D721Med (cell line): ENCODE measurements at regions not wholly inside any gene's neighbourhood (a gene's known extent, or its start where the extent isn't known, plus 50 kb on each side); places are given as distances from the start of the nearest gene placed in this dataset.

Source experiments
- DNase-seq: peaks from one replicate; pipeline ENCODE4 v3.0.0; 2011; ENCODE audit warnings: low spot score; ENCODE audit not compliant: insufficient read length
- FAIRE-seq: peaks from 2 replicates; lab custom pipeline; 2011; peaks lifted over from hg19 to GRCh38; lab: Jason Lieb, UNC
- TF ChIP-seq, protein P1 (sequence below): IDR thresholded peaks from 2 replicates; pipeline ENCODE4 v1.5.1; 2012; ENCODE audit warnings: mild to moderate bottlenecking, control low read depth; ENCODE audit not compliant: insufficient read depth; ENCODE audit errors: missing control alignments

DNA sequence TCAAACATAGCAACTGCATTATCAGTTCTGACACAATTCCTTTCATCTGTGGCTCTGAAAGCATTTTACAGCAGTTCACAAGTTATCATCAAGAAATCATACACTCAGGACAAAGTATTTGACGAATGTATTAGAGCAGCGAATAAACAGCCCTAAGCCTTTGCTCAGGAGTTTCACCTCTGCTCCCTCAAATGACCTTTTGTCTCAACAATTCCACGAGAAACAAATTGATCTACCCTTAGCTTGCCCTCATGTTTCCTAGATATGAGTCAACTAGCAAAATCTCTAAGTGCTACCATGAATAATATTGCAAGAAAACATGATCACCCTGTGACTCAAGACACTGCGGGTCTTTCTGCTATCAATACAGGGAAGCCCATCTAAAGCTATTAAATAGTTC, 396.1 kb downstream of the EFNB2 start:
- DNase-seq (no peak), FAIRE-seq (no peak)
- TF ChIP-seq, protein P1, sequence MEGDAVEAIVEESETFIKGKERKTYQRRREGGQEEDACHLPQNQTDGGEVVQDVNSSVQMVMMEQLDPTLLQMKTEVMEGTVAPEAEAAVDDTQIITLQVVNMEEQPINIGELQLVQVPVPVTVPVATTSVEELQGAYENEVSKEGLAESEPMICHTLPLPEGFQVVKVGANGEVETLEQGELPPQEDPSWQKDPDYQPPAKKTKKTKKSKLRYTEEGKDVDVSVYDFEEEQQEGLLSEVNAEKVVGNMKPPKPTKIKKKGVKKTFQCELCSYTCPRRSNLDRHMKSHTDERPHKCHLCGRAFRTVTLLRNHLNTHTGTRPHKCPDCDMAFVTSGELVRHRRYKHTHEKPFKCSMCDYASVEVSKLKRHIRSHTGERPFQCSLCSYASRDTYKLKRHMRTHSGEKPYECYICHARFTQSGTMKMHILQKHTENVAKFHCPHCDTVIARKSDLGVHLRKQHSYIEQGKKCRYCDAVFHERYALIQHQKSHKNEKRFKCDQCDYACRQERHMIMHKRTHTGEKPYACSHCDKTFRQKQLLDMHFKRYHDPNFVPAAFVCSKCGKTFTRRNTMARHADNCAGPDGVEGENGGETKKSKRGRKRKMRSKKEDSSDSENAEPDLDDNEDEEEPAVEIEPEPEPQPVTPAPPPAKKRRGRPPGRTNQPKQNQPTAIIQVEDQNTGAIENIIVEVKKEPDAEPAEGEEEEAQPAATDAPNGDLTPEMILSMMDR: no peak

DNA sequence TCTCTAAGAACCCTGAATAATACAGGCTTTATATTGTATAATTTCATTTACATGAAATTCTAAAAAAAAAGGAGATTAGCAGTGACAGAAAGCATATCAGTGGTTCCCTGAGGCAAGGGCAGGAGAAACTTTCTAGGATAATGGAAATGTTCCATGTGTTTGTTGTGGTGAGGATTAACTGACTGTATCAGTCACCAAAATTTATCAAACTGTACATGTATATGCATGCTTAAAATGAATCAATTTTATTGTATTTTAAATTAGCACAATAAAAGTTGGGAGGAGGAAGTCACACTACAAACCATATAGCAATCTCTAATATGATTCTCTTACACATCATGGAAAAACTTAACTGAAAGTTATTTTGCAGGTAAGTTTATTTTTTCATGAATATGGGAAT, 396.8 kb downstream of the EFNB2 start:
- no peak for DNase-seq
- no peak for FAIRE-seq
- TF ChIP-seq, protein P1: no peak

DNA sequence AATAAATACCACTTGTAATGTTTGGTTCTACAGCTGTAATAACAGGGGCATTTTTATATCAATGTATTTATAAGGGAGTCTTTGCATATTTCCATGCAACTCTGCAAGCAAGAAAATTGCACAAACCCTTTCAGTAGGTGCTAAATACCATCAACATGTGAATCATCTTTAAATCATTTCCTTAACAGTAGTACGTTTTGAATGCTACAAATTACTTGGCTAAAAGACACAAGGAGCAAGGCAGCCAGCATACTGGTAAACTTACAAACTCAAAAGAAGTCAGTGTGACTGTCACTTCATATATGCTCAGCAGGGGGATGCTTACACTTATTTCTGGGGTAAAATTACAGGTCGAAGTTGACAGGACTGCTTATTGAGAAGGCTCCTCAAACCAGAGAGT, 402.4 kb downstream of the EFNB2 start:
- TF ChIP-seq, protein P1: no peak
- no peak for FAIRE-seq

DNA sequence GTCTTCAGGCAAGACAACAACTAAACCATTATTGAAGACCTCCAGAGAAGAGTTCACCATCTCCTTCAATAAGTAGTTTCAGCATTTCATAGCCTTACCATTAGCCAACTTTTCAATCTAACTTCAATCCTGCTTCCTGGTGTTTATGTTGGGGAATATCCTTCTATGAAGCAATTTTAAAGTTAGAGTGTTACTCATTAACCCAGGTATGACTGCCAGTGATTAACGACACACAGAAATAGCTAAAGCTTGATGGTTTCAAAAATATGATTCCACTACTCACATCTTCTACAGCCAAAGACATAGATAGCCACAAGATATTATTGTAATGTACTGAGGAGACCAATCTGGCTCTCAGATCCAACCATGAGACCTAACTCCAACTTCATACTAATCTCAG, 403.2 kb downstream of the EFNB2 start:
- FAIRE-seq: no peak
- TF ChIP-seq, protein P1: no peak
- DNase-seq: no peak

More for the DNA sequence above, 402.4 kb downstream of the EFNB2 start:
- no peak for DNase-seq

DNA sequence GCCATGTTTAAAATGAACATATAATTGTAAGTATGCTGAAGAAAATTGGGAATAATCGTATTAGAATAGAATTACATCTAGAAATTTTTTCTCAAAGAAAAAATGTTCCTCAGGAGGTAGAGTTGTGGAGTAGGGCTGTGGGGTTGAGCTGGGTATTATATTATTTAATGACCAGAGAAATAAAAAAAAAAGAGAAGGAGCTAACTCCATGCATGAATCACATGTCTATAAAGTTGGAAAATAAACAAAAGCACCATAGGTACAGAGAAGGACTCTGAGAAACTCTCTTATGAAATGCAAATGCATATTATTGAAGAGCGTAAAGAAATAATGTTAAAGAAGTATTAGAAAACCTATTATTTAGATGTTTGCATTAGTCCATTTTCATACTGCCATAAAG, 405.5 kb downstream of the EFNB2 start:
- DNase-seq: no peak
- no peak for FAIRE-seq
- TF ChIP-seq, protein P1: no peak

DNA sequence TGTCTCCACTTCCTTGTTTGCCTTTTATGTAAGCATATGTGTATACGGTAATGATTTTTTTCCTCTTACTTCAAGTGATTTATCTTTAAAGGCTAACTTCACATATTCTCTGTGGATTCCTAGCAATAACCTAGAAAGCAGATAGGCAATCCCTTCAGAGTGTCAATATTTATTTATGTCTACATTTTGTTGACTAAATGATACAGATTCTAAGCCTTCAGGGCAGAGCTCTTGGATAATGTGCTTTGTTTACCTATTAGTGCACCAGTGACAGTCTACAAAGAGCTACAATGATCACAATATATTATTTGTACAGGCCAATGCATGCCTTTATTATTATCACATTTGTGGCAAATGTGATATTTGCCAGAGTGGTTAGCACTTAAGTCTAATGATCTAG, 406.2 kb downstream of the EFNB2 start:
- DNase-seq (no peak), FAIRE-seq (no peak)
- TF ChIP-seq, protein P1: no peak

DNA sequence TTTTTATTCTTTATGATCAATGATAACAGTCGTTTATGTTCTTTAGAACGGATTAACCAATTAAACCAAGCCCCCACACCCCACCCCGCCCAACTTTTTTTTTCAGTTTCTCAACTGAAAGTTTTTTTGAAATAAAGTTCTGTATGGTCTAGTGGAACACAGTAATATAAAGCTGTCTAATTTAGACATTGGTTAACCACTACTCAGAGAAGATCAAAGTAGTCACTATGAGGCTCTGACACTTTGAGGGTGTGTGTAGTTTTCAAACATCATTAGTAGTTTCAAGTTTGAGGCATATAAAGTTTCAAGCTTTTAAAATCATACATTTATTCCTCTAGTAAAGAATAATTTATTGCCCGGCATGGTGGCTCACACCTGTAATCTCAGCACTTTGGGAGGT, 413.2 kb downstream of the EFNB2 start:
- TF ChIP-seq, protein P1: no peak
- FAIRE-seq: no peak

More for the DNA sequence above, 413.2 kb downstream of the EFNB2 start:
- no peak for DNase-seq
